ENCODE measurements at regions not wholly inside any gene's neighbourhood (a gene's known extent, or its start where the extent isn't known, plus 50 kb on each side); places are given as distances from the start of the nearest gene placed in this dataset.

GRCh38 chr4:11670304-11670703 is 241.6 kb upstream of the HS3ST1 start:
- H3K4ac ChIP-seq (replicated peaks; ENCODE audit: insufficient read length, low read depth, low read length), result no peak overlapping the region
- no peak overlapping the region for H3K18ac ChIP-seq (ENCODE audit: extremely low read depth, low read length)
- H3K14ac ChIP-seq (ENCODE audit: insufficient read length), result no peak overlapping the region
- H4K91ac ChIP-seq (replicated peaks; ENCODE audit: insufficient read length, low read length), result no peak overlapping the region
- no peak overlapping the region for H2AFZ ChIP-seq (ENCODE audit: low read length)
- no peak overlapping the region for H2BK20ac ChIP-seq (ENCODE audit: low read length)
- no peak overlapping the region for H4K8ac ChIP-seq (ENCODE audit: extremely low read depth, insufficient read depth, low read length)
- H2AK5ac ChIP-seq (ENCODE audit: low read depth, low read length), result no peak overlapping the region
- H2BK15ac ChIP-seq (ENCODE audit: low read length), result no peak overlapping the region
- no peaks in the 10 kb centered on the region for H3K9me3 ChIP-seq (ENCODE audit: insufficient read depth in 2 of 2, low read depth in 1 of 2, low read length in 1 of 2)
- ChIA-PET POLR2A (ENCODE audit: partially characterized antibody) (interaction anchor here (0.6 kb wide), 1 partner anchor 557 kb away, joined by 5 read pairs; no protein-coding TSS in a partner anchor), CTCF (ENCODE audit: partially characterized antibody) (interaction anchor here (0.6 to 0.7 kb wide), 3 partner anchors 22 to 329 kb away, joined by 3 to 5 read pairs (median 4); no protein-coding TSS in a partner anchor)
- H3K4me3 ChIP-seq (ENCODE audit: extremely low read depth in 1 of 4, insufficient read depth in 2 of 4, low read depth in 3 of 4, low read length in 4 of 4), result no peak overlapping the region
- H4K5ac ChIP-seq (ENCODE audit: insufficient read length, low read depth, low read length), result no peak overlapping the region
- no peak overlapping the region for H2BK120ac ChIP-seq (replicated peaks; ENCODE audit: low read depth, low read length)
- FAIRE-seq (no peak), DNase-seq (ENCODE audit: low read depth in 1 of 2, low spot score in 2 of 2) (no peak)
- H3K27ac ChIP-seq (ENCODE audit: low read depth, low read length), result no peak overlapping the region
- TF ChIP-seq NRF1 (IDR thresholded peaks at IDR 0.05; ENCODE audit: low read depth, low read length) (no peak), HDAC6 (IDR thresholded peaks at IDR 0.05; ENCODE audit: low read depth, low read length) (no peak), SP4 (IDR thresholded peaks at IDR 0.05; ENCODE audit: low read length) (no peak), SIRT6 (IDR thresholded peaks at IDR 0.05; ENCODE audit: low read length) (no peak), NANOG (IDR thresholded peaks at IDR 0.05; ENCODE audit: insufficient read depth, low read depth, low read length, poor library complexity, severe bottlenecking) (no peak), TCF12 (IDR thresholded peaks at IDR 0.05; ENCODE audit: low read depth, low read length) (no peak), EGR1 (IDR thresholded peaks at IDR 0.05; ENCODE audit: borderline replicate concordance, low read depth, low read length) (no peak), YY1 (IDR thresholded peaks at IDR 0.05; ENCODE audit: low read depth, low read length) (no peak), POLR2A (IDR thresholded peaks at IDR 0.05; ENCODE audit: control extremely low read depth in 1 of 2, low read depth in 2 of 2, low read length in 2 of 2) (no peak), CEBPB (IDR thresholded peaks at IDR 0.05; ENCODE audit: low read depth, low read length) (no peak), TAF7 (optimal IDR thresholded peaks at IDR 0.05; ENCODE audit: borderline replicate concordance, low read depth, low read length) (no peak), ATF3 (IDR thresholded peaks at IDR 0.05; ENCODE audit: insufficient read depth, low read depth, low read length) (no peak), SP2 (IDR thresholded peaks at IDR 0.05; ENCODE audit: low read length) (no peak), RFX5 (IDR thresholded peaks at IDR 0.05; ENCODE audit: borderline replicate concordance, low read depth, low read length) (no peak), SIX5 (IDR thresholded peaks at IDR 0.05; ENCODE audit: low read depth, low read length) (no peak), GTF2F1 (IDR thresholded peaks at IDR 0.05; ENCODE audit: borderline replicate concordance, low read depth, low read length) (no peak), CBX5 (IDR thresholded peaks at IDR 0.05; ENCODE audit: low read depth, low read length) (no peak)
- H3K27me3 ChIP-seq (replicated peaks in 1 of 4; ENCODE audit: control insufficient read depth in 3 of 4, extremely low read depth in 1 of 4, insufficient read depth in 3 of 4, low read length in 3 of 4), result no peaks in the 10 kb centered on the region
- H3K23ac ChIP-seq (ENCODE audit: insufficient read length), result no peak overlapping the region
- no peaks in the 10 kb centered on the region for H3K4me1 ChIP-seq (replicated peaks in 1 of 4; ENCODE audit: control insufficient read depth in 3 of 4, insufficient read depth in 4 of 4, low read length in 3 of 4)
- no peaks in the 10 kb centered on the region for H3K36me3 ChIP-seq (ENCODE audit: control insufficient read depth in 2 of 4, insufficient read depth in 4 of 4, low read length in 3 of 4)
- H3K4me2 ChIP-seq (ENCODE audit: insufficient read depth in 1 of 2, low read depth in 2 of 2, low read length in 2 of 2), result no peak overlapping the region
- no peak overlapping the region for H2BK12ac ChIP-seq (ENCODE audit: low read depth, low read length)
- H3K56ac ChIP-seq (replicated peaks; ENCODE audit: insufficient read length, low read depth, low read length), result no peak overlapping the region
- H3K9ac ChIP-seq (replicated peaks in 1 of 4; ENCODE audit: extremely low read depth in 1 of 4, low read depth in 3 of 4, low read length in 3 of 4), result no peak overlapping the region
- no peaks in the 10 kb centered on the region for H3K79me2 ChIP-seq (ENCODE audit: control insufficient read depth in 1 of 2, insufficient read depth in 2 of 2, low read length in 2 of 2)
- no peaks in the 10 kb centered on the region for H4K20me1 ChIP-seq (replicated peaks in 1 of 2; ENCODE audit: control insufficient read depth in 1 of 2, insufficient read depth in 2 of 2, low read length in 2 of 2)
- no peaks in the 10 kb centered on the region; the same call in 1 of the 2 replicates for H3K23me2 ChIP-seq (ENCODE audit: low read depth, low read length)
- no peak overlapping the region for H2BK5ac ChIP-seq (ENCODE audit: low read depth, low read length)
- H3K79me1 ChIP-seq (ENCODE audit: low read depth, low read length), result no peaks in the 10 kb centered on the region
